Stimulated activated CD4-positive, alpha-beta T cell treated with anti-CD3 and anti-CD28 coated beads, Interleukin-12 subunit alpha, Interleukin-12 subunit beta, amount 100 ng/mL, for 48 hours (primary cell): ENCODE measurements at regions not wholly inside any gene's neighbourhood (a gene's known extent, or its start where the extent isn't known, plus 50 kb on each side); places are given as distances from the start of the nearest gene placed in this dataset.
"Not testable (repeated sequence)": the region's sequence is repeated elsewhere in the genome, so short reads cannot be mapped to it uniquely, and the experiment has no call there.

ENCODE experiments used
- DNase-seq, 3 donors: peaks; one replicate each; pipeline ENCODE4 v3.0.0-alpha.2; 2020; ENCODE audit warnings: low read depth in 2 of 3, low spot score in 1 of 3

DNA sequence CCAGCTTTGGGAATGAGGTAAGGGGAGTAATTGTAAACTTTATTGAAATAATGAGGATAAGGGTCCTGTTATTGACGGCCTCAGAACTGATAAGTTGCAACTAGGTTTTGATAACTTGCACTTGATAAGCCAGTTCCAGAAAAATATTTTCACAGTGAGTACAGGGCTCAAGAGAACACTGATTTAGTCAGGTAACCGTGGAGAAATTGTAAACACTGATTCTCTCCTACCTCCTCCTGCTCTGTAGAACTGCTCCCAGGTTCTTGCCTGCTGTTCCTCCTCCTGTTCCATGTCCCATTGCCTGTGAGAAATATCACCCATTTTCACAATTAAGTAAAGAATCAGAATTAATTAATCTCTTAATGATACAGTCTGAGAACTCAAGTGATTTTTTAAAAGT lies 55.0 kb upstream of the CXXC4 start:
- no peak for DNase-seq

GRCh38 chr4:104559502-104559901 lies 64.8 kb upstream of the CXXC4 start:
- no peak for DNase-seq

- no peak for DNase-seq
Measured at GRCh38 chr4:104571341-104571740, 76.6 kb upstream of the CXXC4 start.

- no peak for DNase-seq
Measured at GRCh38 chr4:104574371-104574770, 79.7 kb upstream of the CXXC4 start.

- no peak for DNase-seq
Measured at GRCh38 chr4:104575278-104575677, 80.6 kb upstream of the CXXC4 start.

- DNase-seq: no peak
Measured at GRCh38 chr4:104577405-104577804, 82.7 kb upstream of the CXXC4 start.

- DNase-seq: not testable (repeated sequence)
Measured at GRCh38 chr4:104581476-104581875, 86.8 kb upstream of the CXXC4 start.

DNA sequence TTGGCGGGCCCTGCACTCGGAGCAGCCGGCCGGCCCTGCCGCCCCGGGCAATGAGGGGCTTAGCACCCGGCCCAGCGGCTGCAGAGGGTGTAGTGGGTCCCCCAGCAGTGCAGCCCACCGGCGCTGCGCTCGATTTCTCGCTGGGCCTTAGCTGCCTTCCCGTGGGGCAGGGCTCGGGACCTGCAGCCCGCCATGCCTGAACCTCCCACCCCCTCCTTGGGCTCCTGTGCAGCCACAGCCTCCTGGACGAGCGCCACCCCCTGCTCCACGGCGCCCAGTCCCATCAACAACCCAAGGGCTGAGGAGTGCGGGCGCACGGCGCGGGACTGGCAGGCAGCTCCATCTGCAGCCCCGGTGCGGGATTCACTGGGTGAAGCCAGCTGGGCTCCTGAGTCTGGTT lies 87.4 kb upstream of the CXXC4 start:
- not testable (repeated sequence) for DNase-seq

DNA sequence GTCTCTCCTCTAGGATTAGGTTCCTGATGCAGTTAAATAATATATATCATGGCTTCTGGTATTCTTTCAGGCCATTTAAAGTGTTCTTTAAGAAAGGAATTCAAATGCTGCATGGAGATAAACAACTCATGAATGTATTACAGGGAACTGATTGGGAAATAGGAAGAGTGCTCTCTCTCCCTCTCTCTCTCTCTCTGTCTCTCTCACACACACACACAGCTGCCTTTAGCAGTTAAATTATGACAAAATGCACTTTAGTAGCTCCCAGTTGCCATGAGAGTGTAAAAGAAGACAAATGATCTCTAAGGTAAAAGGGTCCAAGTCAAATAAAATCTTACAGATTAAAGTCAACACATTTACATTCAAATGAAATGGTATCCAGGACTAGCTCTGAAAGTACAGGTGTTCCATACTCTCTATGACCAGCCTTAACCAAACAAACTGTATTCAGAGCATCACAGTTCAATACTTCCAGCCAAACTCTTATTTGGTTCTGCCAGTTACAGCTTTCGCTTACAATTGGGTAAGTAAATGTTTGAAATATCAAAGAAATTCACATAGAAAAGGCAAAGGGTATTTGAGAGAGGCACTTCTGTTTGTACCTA lies 94.7 kb upstream of the CXXC4 start:
- no peak for DNase-seq

DNA sequence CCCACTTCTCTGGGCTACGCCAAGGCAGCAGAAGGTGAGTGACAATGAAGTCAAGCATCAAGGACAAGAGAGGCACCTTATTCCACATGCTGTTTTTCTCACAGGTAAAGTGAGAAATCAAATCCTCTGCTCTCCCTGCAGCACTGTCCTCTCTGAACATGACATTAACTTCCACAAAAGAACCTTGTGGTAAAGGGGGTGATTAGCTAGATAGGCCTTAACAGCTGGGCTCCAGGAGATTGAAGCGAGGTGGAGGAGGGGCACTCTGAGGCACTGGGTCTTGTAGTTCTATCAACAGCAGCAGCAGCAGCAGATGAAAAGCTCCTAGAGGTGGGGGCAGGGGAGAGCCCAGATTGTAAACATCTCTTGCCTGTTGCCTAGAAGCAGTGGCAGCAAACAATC lies 96.8 kb upstream of the CXXC4 start:
- DNase-seq: no peak

- no peak for DNase-seq
Measured at GRCh38 chr4:104592183-104592582, 97.5 kb upstream of the CXXC4 start.

- DNase-seq: no peak
Measured at GRCh38 chr4:104593019-104593418, 98.3 kb upstream of the CXXC4 start.

- no peak for DNase-seq
Measured at GRCh38 chr4:104596189-104596588, 101.5 kb upstream of the CXXC4 start.

DNA sequence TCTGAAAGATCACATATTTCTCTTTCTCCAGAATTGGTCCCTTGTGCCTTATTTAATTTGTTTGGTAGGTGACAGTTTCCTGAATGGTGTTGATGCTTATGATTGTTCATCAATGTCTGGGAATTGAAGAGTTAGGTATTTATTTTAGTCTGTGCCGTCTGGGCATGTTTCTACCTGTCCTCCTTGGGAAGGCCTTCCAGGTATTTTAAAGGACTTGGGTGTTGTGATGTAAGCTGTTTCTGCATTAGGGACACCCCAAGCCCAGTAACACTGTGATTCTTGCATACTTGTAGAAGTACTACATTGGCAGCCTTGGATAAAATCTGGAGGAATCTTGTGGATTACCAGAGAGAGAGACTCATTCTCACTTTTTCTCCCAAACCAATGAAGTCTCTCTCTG lies 120.8 kb upstream of the CXXC4 start:
- DNase-seq: no peak

GRCh38 chr4:104615926-104616325 lies 121.2 kb upstream of the CXXC4 start:
- DNase-seq: no peak

DNA sequence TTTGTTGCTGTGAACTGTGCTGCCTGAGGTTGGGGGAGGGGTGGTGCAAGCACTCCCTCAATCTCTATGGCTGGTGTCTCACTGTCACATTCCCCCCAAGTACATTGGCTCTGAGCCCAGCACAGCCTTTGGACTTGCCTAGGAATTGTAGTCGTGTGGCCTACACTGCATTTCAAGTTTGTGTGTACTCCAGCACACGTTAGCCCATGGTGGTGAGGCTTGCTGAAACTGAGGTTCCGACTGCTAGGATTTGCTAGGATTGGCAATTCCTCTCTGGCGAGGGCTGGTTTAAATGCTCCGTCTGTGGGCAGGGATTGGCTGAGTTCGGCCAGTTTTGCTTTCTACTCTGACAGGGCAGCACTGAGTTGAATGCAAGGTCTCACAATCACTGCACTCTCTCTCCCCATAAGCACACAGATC lies 121.7 kb upstream of the CXXC4 start:
- no peak for DNase-seq

DNA sequence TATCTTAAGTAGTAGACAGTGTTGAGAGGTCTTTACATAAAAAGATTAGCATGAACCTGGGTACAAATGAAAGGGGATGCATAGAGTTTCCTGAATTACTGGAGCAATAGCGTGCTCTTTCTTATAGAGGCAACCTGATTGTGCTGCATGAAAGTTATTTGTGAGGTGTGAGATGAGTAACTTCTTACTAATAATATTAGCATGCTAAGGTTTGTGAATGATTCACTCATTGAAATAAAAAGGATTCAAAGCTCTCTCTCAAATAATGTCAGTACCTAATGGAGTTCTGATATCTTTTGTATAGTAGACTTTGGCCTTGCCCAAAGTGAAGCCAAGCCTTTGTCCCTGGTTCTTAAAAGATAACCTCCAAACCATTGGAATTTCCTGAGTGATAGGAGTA lies 131.0 kb upstream of the CXXC4 start:
- DNase-seq: no peak

DNA sequence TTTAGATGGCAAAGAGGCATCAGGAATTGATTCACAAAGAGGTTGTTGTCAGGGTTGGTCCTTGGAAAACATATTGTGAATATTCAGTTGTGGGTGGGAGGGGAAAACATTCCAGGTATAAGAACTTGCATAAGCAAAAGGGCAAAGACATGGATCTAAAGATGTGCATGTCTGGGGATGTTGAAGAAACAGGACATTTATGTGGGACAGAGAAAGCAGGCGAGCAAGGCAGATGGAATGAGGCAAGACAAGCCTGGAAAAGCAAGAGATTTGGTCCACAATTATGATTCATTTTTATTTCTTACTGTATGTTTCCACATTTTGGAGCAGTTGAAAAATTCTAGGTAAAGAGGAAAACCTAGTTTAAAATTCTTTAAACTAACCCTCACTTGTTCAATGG lies 134.9 kb upstream of the CXXC4 start:
- no peak for DNase-seq

DNA sequence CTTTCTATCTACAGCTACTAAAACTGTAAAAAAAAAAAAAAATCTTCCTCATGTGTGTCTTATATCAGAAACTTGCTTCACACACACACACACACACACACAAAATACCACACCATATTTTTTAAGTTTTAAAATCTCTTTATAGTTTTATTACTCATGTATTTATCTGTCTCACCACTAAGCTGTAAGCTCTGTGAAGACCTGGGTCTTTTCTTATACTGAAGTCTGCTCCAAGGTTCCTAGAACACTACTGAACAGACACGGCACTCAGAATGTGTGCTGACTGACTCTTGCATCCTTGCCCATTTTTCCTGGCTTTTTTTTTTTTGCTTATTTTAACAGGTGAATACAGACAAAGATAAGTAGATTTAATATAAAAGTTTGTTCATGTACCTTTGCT lies 135.6 kb upstream of the CXXC4 start:
- no peak for DNase-seq

GRCh38 chr4:104631000-104631399 lies 136.3 kb upstream of the CXXC4 start:
- no peak for DNase-seq

- no peak for DNase-seq
Measured at GRCh38 chr4:104641418-104641817, 146.7 kb upstream of the CXXC4 start.

DNA sequence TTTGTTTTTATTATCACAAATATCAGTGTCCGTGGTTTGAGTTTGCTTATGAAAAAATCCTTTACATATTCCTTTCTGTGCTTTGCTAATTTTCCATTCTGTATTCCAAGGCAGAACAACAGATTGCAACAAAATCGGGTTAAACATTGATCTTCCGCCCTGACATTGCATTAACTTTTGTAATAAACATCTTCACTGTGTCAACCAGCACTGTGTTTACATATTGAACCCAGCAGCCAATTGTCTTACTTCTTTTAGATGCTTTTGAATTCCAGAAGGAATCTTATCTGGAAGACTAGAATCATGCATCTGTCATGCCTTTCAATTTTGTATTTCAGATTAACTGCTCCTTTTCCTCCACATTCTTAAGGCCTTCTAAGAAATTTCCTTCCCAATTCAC lies 147.8 kb upstream of the CXXC4 start:
- no peak for DNase-seq

- no peak for DNase-seq
Measured at GRCh38 chr4:104643805-104644204, 149.1 kb upstream of the CXXC4 start.

DNA sequence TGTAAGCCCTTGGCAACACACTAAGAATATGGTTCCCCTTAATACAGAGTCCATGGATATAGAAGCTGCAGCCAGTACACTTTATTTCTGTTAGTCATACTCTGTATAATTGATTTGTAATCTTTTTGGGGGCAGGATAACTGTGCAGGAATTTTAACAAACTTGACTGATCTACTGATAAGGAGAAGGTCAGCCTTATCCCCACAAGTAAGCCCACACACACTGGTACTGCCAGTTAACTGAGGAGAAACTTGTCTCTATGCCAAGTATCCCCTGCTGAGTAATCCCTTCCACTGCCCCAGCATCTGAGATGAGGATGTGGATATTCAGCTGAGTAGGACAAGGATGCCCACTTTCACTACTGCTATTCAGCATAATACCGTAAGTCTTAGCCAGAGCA lies 154.9 kb upstream of the CXXC4 start:
- DNase-seq: no peak
